ENCODE measurements at regions not wholly inside any gene's neighbourhood (a gene's known extent, or its start where the extent isn't known, plus 50 kb on each side); places are given as distances from the start of the nearest gene placed in this dataset.

GRCh38 chr7:118478931-118479330 is 254.4 kb downstream of the ANKRD7 start:
- ATAC-seq (no peak), DNase-seq (no peak)
- intact Hi-C loops (cut with DNase I): no loop called here
- H3K4me1 ChIP-seq: no peaks in the 10 kb centered on the region
- TF ChIP-seq CTCF (IDR thresholded peaks at IDR 0.05): no peak
- peaks cover 0 to 14% of the 10 kb centered on the region in 2 donors for H3K9me3 ChIP-seq
- no peak overlapping the region for H3K4me3 ChIP-seq
- H3K36me3 ChIP-seq: no peaks in the 10 kb centered on the region
- no peaks in the 10 kb centered on the region for H3K27me3 ChIP-seq
- no peak overlapping the region for H3K27ac ChIP-seq

- Histone ChIP-seq H3K27me3 (no peaks in the 10 kb centered on the region), H3K4me1 (no peaks in the 10 kb centered on the region), H3K9me3 (no peaks in the 10 kb centered on the region), H3K4me3 (no peak overlapping the region), H3K27ac (no peak overlapping the region), H3K36me3 (no peaks in the 10 kb centered on the region)
- ATAC-seq (no peak), DNase-seq (no peak)
- intact Hi-C loops (cut with DNase I): no loop called here
- no peak for TF ChIP-seq CTCF (IDR thresholded peaks at IDR 0.05)
These were observed 268.0 kb downstream of the ANKRD7 start for GRCh38 chr7:118492466-118492865.

DNA sequence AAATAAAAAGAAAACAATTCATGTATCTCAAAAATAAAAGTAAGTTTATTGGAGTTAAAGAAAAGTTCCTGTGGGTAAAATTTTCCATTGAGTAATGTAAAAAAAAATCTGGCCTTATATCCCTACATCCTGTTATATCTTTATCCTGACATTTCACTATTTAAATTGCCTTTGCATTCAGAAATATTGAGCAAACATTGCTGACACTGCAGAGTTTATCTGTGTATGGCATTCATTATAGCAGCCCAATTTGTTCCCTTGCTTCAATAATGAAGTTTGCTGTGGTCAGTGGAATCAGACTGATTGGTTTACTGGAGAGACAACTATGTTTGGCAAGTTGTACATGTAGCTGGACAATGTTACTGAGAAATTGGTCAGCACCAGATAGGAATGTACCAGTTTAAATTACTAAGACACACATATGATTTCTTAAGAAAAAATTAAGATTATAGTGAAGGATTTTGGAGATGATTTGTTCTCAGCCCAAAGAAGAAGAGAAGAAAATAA is 271.7 kb downstream of the ANKRD7 start:
- intact Hi-C loops (cut with DNase I): no loop called here
- TF ChIP-seq CTCF (IDR thresholded peaks at IDR 0.05): no peak
- H3K27me3 ChIP-seq: no peaks in the 10 kb centered on the region
- no peak overlapping the region for H3K4me3 ChIP-seq
- no peaks in the 10 kb centered on the region for H3K4me1 ChIP-seq
- no peak for DNase-seq
- no peak for ATAC-seq
- H3K36me3 ChIP-seq: no peaks in the 10 kb centered on the region
- H3K27ac ChIP-seq: no peak overlapping the region
- no peaks in the 10 kb centered on the region for H3K9me3 ChIP-seq

DNA sequence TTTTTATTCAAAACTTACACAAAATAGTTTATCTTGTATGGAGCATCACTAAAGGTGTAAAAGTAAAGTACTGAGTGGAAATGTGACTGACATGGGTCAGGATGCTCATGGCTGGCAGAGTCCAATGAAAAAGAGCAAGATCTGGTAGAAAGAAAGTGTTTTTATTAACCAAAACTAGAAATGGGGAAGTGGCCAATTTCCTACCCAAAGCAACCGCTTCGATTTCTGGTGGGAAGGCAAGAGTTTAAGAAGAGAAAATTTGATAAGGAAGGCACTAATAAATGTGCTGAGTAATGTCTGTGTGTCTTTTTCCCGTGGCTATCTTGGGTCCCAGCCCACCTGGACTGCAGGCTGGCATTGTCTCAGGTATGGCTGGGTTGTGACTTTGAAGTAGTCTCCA is 277.7 kb downstream of the ANKRD7 start:
- Histone ChIP-seq H3K27me3 (no peaks in the 10 kb centered on the region), H3K36me3 (no peaks in the 10 kb centered on the region), H3K27ac (no peak overlapping the region), H3K9me3 (no peaks in the 10 kb centered on the region), H3K4me1 (no peaks in the 10 kb centered on the region), H3K4me3 (no peak overlapping the region)
- TF ChIP-seq CTCF (IDR thresholded peaks at IDR 0.05): no peak
- no peak for ATAC-seq
- no peak for DNase-seq
- intact Hi-C loops (cut with DNase I): no loop called here

GRCh38 chr7:118511146-118511545 is 286.6 kb downstream of the ANKRD7 start:
- Histone ChIP-seq H3K4me3 (no peak overlapping the region), H3K27me3 (no peaks in the 10 kb centered on the region), H3K4me1 (no peaks in the 10 kb centered on the region), H3K27ac (no peak overlapping the region), H3K9me3 (no peaks in the 10 kb centered on the region), H3K36me3 (no peaks in the 10 kb centered on the region)
- no peak for TF ChIP-seq CTCF (IDR thresholded peaks at IDR 0.05)
- no peak for ATAC-seq
- no peak for DNase-seq
- intact Hi-C loops (cut with DNase I): no loop called here
